ENCODE measurements at regions not wholly inside any gene's neighbourhood (a gene's known extent, or its start where the extent isn't known, plus 50 kb on each side); places are given as distances from the start of the nearest gene placed in this dataset.
A peak's percentile ranks its signal among the peaks of the same experiment; 100 is the strongest.

DNA sequence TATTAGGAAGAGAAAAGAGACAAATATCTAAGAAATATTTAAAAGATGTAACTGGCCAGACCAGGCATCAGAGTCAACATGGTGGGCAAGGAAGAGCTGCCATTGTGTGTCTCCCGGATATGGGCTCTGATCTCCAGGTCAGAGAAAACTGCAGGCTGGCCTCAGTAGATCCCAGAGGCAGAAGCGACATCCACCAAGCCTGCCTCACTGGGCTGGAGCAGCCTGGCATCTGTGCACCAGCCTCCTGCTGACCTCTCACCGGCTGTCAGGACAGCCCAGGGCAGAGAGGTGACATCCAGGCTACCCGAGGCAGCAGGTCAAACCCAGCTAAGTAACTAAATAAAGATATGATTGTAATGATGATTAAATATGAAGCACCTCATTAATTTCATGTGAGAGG, 162.8 kb upstream of the TNRC6C start:
- intact Hi-C loops (cut with DNase I) = no loop called here
- 72 to 90% methylated on average over 4 of the region's 4 CpGs for WGBS, 2 donors
- DNase-seq (no peak), ATAC-seq (no peak)
- TF ChIP-seq, protein P1, sequence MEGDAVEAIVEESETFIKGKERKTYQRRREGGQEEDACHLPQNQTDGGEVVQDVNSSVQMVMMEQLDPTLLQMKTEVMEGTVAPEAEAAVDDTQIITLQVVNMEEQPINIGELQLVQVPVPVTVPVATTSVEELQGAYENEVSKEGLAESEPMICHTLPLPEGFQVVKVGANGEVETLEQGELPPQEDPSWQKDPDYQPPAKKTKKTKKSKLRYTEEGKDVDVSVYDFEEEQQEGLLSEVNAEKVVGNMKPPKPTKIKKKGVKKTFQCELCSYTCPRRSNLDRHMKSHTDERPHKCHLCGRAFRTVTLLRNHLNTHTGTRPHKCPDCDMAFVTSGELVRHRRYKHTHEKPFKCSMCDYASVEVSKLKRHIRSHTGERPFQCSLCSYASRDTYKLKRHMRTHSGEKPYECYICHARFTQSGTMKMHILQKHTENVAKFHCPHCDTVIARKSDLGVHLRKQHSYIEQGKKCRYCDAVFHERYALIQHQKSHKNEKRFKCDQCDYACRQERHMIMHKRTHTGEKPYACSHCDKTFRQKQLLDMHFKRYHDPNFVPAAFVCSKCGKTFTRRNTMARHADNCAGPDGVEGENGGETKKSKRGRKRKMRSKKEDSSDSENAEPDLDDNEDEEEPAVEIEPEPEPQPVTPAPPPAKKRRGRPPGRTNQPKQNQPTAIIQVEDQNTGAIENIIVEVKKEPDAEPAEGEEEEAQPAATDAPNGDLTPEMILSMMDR (IDR thresholded peaks at IDR 0.05) = no peak
- H3K36me3 ChIP-seq = no peaks in the 10 kb centered on the region
- no peak overlapping the region for H3K4me3 ChIP-seq
- peaks cover 0 to 15% (median 0%) of the 10 kb centered on the region in 7 donors for H3K27me3 ChIP-seq
- no peaks in the 10 kb centered on the region for H3K9me3 ChIP-seq
- H3K27ac ChIP-seq = no peak overlapping the region
- no peaks in the 10 kb centered on the region for H3K4me1 ChIP-seq

DNA sequence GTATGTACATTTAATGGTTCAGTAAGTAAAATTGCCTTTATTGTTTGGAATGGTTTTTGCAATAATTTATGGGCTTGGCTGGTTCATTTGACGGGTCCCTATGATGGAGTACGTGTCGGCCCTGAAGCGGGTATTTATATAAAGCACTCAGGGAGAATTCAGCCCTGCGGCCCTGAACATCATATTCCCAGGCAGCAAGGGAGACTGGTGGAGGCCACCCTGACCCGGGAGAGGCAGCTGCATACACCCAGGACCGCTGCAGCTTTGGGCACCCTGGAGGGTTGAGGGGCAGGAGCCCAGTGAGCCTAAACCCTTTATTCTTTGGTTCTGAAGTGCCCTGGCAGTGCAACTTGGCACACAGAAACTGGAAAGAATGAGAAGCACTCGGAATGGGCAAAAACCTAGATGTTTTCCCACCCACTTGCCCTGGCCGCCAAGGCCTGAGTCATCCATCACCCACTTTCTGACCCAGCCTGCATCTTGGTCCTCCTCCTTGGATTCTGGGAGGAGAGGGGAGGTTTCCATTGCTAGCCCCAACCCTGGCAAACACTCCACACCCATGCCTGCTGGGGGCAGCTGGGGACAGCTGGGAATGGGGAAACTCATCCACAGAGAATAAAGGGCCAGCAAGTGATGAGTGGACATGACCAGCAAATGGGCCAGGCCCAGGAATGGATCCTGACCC, 162.2 kb upstream of the TNRC6C start:
- Histone ChIP-seq H3K27ac (no peak overlapping the region), H3K4me1 (no peaks in the 10 kb centered on the region), H3K9me3 (no peaks in the 10 kb centered on the region), H3K27me3 (peaks cover 0 to 15% (median 0%) of the 10 kb centered on the region in 7 donors), H3K4me3 (no peak overlapping the region), H3K36me3 (no peaks in the 10 kb centered on the region)
- TF ChIP-seq, protein P1 (IDR thresholded peaks at IDR 0.05) = no peak
- intact Hi-C loops (cut with DNase I) = no loop called here
- 85 to 89% methylated on average over 9 of the region's 9 CpGs for WGBS, 2 donors
- DNase-seq = no peak
- peak in 2 of 8 donors; percentile 20 to 38 for ATAC-seq

DNA sequence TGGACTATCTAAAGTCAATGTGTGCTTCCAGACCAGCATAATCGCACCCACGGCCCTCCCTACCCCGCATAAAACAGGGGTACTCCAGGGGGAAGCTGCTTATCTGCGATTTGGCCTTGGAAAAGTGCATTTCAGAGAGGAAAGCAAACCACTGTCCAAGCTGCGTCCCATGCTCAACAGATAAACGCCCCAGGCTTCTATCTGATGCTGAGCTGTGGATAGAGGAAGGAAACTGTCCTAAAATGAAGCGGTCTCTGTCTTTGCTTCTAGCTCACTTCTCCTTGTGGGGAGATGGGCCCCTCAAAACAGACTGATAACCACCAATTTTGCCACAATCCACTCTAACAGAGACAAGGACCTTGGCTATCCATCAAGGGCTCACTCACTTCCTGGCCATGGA, 160.5 kb upstream of the TNRC6C start:
- Histone ChIP-seq H3K36me3 (no peaks in the 10 kb centered on the region), H3K4me1 (peaks cover 4 to 9% (median 7%) of the 10 kb centered on the region in 9 donors), H3K9me3 (no peaks in the 10 kb centered on the region), H3K27me3 (peaks cover 0 to 14% (median 0%) of the 10 kb centered on the region in 7 donors), H3K27ac (no peak overlapping the region), H3K4me3 (no peak overlapping the region)
- TF ChIP-seq, protein P1 (IDR thresholded peaks at IDR 0.05) = no peak
- ATAC-seq = no peak
- intact Hi-C loops (cut with DNase I) = no loop called here
- no peak for DNase-seq
- 74% methylated on average over 7 of the region's 7 CpGs for WGBS, 2 donors

DNA sequence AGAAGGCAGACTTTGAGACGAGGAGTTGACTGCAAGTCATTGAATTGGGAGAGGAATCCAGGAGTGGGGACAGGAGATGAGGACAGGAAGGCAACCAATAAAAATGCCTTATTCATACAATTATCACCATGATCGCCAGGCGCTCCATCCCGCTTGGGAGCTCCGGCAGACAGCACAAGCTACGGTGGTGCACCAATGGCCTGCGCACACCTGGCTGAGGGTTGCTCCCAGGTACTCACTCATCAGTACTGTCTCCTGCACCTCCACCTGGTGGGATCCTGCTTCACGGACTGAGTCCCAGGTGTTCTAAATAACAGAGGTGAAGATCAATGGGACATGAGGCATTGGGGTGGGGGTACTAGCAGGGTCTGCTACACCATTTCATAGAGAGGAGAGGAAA, 160.0 kb upstream of the TNRC6C start:
- ATAC-seq (no peak), DNase-seq (no peak)
- no peak overlapping the region for H3K4me3 ChIP-seq
- no peak overlapping the region for H3K27ac ChIP-seq
- TF ChIP-seq, protein P1 (IDR thresholded peaks at IDR 0.05) = no peak
- peaks cover 0 to 12% (median 0%) of the 10 kb centered on the region in 7 donors for H3K27me3 ChIP-seq
- no peaks in the 10 kb centered on the region for H3K36me3 ChIP-seq
- H3K4me1 ChIP-seq = peaks cover 4 to 13% (median 9%) of the 10 kb centered on the region in 9 donors
- 96 to 97% methylated on average over 8 of the region's 8 CpGs for WGBS, 2 donors
- intact Hi-C loops (cut with DNase I) = no loop called here
- H3K9me3 ChIP-seq = no peaks in the 10 kb centered on the region
